Progenitor cell of endocrine pancreas (in vitro differentiated cells): ENCODE measurements at regions not wholly inside any gene's neighbourhood (a gene's known extent, or its start where the extent isn't known, plus 50 kb on each side); places are given as distances from the start of the nearest gene placed in this dataset.

Experiments
- DNase-seq: peaks from one replicate; pipeline ENCODE4 v3.0.0; 2021; ENCODE audit warnings: low spot score; ENCODE audit not compliant: unreplicated experiment
- H3K27ac Mint-ChIP-seq: 2 replicates; pipeline ENCODE4 v1.8.0; 2021; ENCODE audit warnings: mild to moderate bottlenecking, moderate library complexity, mixed read lengths
- H3K27me3 Mint-ChIP-seq: 2 replicates; pipeline ENCODE4 v1.8.0; 2021; ENCODE audit warnings: mixed read lengths
- H3K36me3 Mint-ChIP-seq: 2 replicates; pipeline ENCODE4 v1.8.0; 2022; ENCODE audit warnings: mixed read lengths; ENCODE audit not compliant: insufficient read depth
- H3K4me1 Mint-ChIP-seq: 2 replicates; pipeline ENCODE4 v1.8.0; 2021; ENCODE audit warnings: low read depth, mixed read lengths
- H3K4me3 Mint-ChIP-seq: 2 replicates; pipeline ENCODE4 v1.8.0; 2021; ENCODE audit warnings: low read depth, mild to moderate bottlenecking, moderate library complexity, mixed read lengths
- H3K9me3 Mint-ChIP-seq: 2 replicates; pipeline ENCODE4 v1.8.0; 2021; ENCODE audit warnings: low read depth, mixed read lengths
- TF ChIP-seq, protein P1 (sequence below): fragments of 200-600 bp; sonication (generic); IDR thresholded peaks from one replicate; pipeline ENCODE4 v1.5.0; 2021; ENCODE audit warnings: antibody characterized with exemption, mild to moderate bottlenecking; ENCODE audit not compliant: unreplicated experiment

DNA sequence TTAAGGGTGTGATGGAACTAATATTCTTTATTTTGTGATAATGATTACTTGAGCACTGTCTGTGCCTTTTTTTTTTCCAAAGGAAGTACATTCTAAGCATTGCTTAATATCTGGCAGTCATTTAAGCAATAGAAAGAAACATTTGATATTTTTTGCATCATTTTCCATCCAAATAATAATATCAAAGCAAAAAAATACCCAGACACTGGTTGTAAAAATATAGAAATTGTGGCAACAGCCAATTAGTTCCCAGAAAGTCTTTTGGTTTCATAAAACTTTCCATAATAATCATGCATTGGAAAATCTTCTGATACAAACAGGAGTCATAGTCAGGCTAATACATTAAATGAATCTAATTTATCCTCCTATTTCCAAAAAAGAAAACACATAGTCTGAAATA is 629.3 kb upstream of the ADAMTS5 start:
- no peaks in the 10 kb centered on the region for H3K4me1 Mint-ChIP-seq
- no peak overlapping the region for H3K4me3 Mint-ChIP-seq
- H3K36me3 Mint-ChIP-seq, result no peaks in the 10 kb centered on the region
- H3K27me3 Mint-ChIP-seq, result no peaks in the 10 kb centered on the region
- TF ChIP-seq, protein P1, sequence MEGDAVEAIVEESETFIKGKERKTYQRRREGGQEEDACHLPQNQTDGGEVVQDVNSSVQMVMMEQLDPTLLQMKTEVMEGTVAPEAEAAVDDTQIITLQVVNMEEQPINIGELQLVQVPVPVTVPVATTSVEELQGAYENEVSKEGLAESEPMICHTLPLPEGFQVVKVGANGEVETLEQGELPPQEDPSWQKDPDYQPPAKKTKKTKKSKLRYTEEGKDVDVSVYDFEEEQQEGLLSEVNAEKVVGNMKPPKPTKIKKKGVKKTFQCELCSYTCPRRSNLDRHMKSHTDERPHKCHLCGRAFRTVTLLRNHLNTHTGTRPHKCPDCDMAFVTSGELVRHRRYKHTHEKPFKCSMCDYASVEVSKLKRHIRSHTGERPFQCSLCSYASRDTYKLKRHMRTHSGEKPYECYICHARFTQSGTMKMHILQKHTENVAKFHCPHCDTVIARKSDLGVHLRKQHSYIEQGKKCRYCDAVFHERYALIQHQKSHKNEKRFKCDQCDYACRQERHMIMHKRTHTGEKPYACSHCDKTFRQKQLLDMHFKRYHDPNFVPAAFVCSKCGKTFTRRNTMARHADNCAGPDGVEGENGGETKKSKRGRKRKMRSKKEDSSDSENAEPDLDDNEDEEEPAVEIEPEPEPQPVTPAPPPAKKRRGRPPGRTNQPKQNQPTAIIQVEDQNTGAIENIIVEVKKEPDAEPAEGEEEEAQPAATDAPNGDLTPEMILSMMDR, result no peak
- no peak overlapping the region for H3K27ac Mint-ChIP-seq
- no peak for DNase-seq
- peaks cover 3% of the 10 kb centered on the region for H3K9me3 Mint-ChIP-seq

DNA sequence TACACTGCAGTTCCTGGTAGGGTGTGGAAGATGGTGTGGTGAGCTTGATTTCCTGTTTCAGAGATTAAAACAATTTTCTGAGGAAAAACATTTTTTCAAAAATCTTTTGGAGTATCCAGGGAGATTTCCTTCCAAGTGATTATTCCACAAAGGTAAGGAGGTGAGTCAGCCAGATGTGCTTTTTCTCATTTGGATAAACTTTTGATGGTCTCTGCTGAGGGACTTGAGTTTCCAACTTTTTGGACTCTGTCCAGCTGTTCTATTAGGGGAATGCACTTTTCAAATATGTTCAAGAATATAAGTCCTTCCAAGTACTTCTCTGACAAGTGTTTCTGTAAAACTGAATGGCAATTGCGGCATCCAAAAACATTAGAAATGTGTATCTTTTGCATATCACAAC is 628.8 kb upstream of the ADAMTS5 start:
- H3K36me3 Mint-ChIP-seq, result no peaks in the 10 kb centered on the region
- TF ChIP-seq, protein P1, result no peak
- H3K27me3 Mint-ChIP-seq, result no peaks in the 10 kb centered on the region
- H3K27ac Mint-ChIP-seq, result no peak overlapping the region
- no peaks in the 10 kb centered on the region for H3K4me1 Mint-ChIP-seq
- DNase-seq, result no peak
- peaks cover 3% of the 10 kb centered on the region for H3K9me3 Mint-ChIP-seq
- H3K4me3 Mint-ChIP-seq, result no peak overlapping the region

DNA sequence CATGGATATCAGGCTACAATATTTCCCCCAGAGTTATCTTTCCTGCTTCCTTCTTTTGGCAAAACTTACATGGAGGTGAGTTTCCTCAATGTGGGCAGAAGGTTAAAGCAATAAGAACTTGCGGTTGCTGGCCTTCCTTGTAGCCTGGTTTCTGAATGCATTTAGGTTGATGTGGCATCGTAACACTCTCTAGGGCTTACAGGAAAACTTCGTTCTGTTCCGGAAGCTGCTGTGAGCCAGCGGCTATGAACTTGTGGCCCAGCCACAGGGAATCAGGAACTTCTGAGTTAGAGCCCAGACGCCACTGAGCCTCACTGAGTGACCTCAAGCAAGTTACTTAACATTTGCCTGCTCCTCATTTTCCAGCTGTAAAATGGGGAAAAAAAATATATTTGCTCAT is 623.4 kb upstream of the ADAMTS5 start:
- Mint-ChIP-seq H3K4me3 (no peak overlapping the region), H3K9me3 (no peaks in the 10 kb centered on the region), H3K27ac (no peak overlapping the region), H3K4me1 (no peaks in the 10 kb centered on the region), H3K36me3 (no peaks in the 10 kb centered on the region), H3K27me3 (no peaks in the 10 kb centered on the region)
- TF ChIP-seq, protein P1, result no peak
- no peak for DNase-seq

DNA sequence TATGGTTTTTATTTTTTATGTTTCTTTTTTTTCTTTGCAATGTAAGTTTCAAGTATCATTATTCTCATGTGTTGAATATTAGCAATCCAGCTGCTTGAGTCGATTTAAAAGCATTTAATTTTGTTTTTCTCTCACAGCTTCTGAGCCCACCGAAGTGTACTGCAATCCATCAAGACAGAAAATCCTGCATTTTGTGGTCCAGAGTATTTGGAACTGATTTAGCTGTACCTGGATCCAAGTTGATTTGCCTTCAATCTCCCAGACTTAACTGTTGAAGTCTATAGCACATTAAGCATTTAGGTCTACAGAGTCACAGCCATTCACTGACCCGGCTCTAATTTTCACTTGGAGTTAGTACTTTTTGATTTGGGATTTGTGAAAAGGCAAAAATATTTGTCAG is 622.9 kb upstream of the ADAMTS5 start:
- no peak overlapping the region for H3K4me3 Mint-ChIP-seq
- TF ChIP-seq, protein P1, result no peak
- DNase-seq, result no peak
- no peaks in the 10 kb centered on the region for H3K36me3 Mint-ChIP-seq
- no peaks in the 10 kb centered on the region for H3K27me3 Mint-ChIP-seq
- H3K27ac Mint-ChIP-seq, result no peak overlapping the region
- no peaks in the 10 kb centered on the region for H3K9me3 Mint-ChIP-seq
- no peaks in the 10 kb centered on the region for H3K4me1 Mint-ChIP-seq

DNA sequence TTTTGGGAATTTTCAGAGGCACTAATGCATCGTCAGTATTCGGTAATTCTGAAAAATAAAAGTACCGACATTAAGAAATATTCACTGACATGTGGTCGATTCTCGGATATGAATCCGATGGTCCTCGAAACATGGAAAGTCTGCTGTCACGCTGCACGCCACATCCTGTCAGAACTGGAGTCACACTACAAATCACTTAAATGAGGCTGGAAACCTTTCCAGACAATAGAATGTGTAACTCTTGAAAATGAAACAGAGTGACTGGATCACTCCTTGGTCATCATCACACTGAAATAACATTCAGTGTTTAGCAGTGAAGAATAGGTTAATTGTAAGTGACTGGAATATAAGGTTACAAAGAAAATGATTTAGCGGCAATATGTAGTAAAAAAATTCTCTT is 620.1 kb upstream of the ADAMTS5 start:
- Mint-ChIP-seq H3K27me3 (no peaks in the 10 kb centered on the region), H3K4me3 (no peak overlapping the region), H3K27ac (no peak overlapping the region), H3K36me3 (no peaks in the 10 kb centered on the region), H3K9me3 (peaks cover 3% of the 10 kb centered on the region), H3K4me1 (no peaks in the 10 kb centered on the region)
- TF ChIP-seq, protein P1, result no peak
- DNase-seq, result no peak
